Mesothelial cell of epicardium (in vitro differentiated cells): ENCODE measurements at regions not wholly inside any gene's neighbourhood (a gene's known extent, or its start where the extent isn't known, plus 50 kb on each side); places are given as distances from the start of the nearest gene placed in this dataset.

Experiments used
- DNase-seq, 2 experiments: peaks; one replicate each; pipeline ENCODE4 v3.0.0; 2021; ENCODE audit warnings: low spot score in 2 of 2; ENCODE audit not compliant: unreplicated experiment in 2 of 2
- H3K27ac Mint-ChIP-seq: 2 replicates; pipeline ENCODE4 v1.8.0; 2021; ENCODE audit warnings: mixed read lengths
- H3K27me3 Mint-ChIP-seq: 2 replicates; pipeline ENCODE4 v1.8.0; 2021; ENCODE audit warnings: low read depth, mixed read lengths
- H3K36me3 Mint-ChIP-seq: 2 replicates; pipeline ENCODE4 v1.8.0; 2021; ENCODE audit warnings: mixed read lengths
- H3K4me1 Mint-ChIP-seq: 2 replicates; pipeline ENCODE4 v1.8.0; 2021; ENCODE audit warnings: mixed read lengths
- H3K4me3 Mint-ChIP-seq: 2 replicates; pipeline ENCODE4 v1.8.0; 2021; ENCODE audit warnings: mild to moderate bottlenecking, moderate library complexity, mixed read lengths
- H3K9me3 Mint-ChIP-seq: 2 replicates; pipeline ENCODE4 v1.8.0; 2021; ENCODE audit warnings: mixed read lengths
- TF ChIP-seq, protein P1 (sequence below): fragments of 200-600 bp; sonication (generic); IDR thresholded peaks from one replicate; pipeline ENCODE4 v1.5.0; 2021; ENCODE audit warnings: antibody characterized with exemption; ENCODE audit not compliant: unreplicated experiment

DNA sequence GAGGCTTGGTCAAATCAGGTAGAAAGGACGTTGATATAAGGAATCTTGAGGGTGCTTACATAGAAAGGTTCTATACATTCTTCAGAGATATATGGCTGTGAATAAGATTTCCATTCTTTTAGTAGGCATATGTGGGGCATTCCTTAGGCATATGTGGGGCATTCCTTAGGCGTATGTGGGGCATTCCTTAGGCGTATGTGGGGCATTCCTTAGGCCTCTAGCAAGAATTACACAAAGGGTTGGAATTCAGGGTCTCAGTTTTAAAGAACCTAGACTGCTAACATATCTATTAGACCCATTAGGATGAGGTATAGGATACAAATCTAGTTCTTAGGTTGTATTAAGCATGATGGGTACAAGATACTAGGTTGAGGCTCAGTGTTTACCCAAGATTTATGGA lies 607.8 kb downstream of the SI start:
- H3K36me3 Mint-ChIP-seq: peaks cover 3% of the 10 kb centered on the region
- peaks cover 42% of the 10 kb centered on the region for H3K9me3 Mint-ChIP-seq
- TF ChIP-seq, protein P1, sequence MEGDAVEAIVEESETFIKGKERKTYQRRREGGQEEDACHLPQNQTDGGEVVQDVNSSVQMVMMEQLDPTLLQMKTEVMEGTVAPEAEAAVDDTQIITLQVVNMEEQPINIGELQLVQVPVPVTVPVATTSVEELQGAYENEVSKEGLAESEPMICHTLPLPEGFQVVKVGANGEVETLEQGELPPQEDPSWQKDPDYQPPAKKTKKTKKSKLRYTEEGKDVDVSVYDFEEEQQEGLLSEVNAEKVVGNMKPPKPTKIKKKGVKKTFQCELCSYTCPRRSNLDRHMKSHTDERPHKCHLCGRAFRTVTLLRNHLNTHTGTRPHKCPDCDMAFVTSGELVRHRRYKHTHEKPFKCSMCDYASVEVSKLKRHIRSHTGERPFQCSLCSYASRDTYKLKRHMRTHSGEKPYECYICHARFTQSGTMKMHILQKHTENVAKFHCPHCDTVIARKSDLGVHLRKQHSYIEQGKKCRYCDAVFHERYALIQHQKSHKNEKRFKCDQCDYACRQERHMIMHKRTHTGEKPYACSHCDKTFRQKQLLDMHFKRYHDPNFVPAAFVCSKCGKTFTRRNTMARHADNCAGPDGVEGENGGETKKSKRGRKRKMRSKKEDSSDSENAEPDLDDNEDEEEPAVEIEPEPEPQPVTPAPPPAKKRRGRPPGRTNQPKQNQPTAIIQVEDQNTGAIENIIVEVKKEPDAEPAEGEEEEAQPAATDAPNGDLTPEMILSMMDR: no peak
- no peaks in the 10 kb centered on the region for H3K27me3 Mint-ChIP-seq
- H3K4me1 Mint-ChIP-seq: no peaks in the 10 kb centered on the region
- H3K4me3 Mint-ChIP-seq: no peak overlapping the region
- H3K27ac Mint-ChIP-seq: no peak overlapping the region
- no peak for DNase-seq

DNA sequence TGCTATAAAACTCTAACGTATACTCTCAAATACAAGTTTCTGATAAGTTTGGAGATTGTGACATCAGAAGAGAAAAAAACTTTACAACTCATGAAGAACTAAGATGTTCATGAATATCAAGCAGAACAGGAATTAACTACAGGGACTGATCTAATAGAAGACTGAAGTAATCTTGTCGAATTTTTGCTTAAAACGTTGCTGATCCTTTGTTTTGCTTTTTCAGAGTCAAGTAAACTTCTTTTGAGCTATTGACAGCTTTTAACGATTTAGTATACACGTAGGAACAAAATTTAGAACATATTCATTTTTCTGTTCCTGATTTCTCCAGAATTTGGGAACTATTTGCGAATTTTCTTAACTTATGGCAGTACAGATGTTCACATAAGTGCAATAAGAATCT lies 610.2 kb downstream of the SI start:
- H3K36me3 Mint-ChIP-seq: peaks cover 3% of the 10 kb centered on the region
- DNase-seq: no peak
- no peaks in the 10 kb centered on the region for H3K4me1 Mint-ChIP-seq
- H3K9me3 Mint-ChIP-seq: peaks cover 42% of the 10 kb centered on the region
- H3K27ac Mint-ChIP-seq: no peak overlapping the region
- no peaks in the 10 kb centered on the region for H3K27me3 Mint-ChIP-seq
- no peak overlapping the region for H3K4me3 Mint-ChIP-seq
- TF ChIP-seq, protein P1: no peak

DNA sequence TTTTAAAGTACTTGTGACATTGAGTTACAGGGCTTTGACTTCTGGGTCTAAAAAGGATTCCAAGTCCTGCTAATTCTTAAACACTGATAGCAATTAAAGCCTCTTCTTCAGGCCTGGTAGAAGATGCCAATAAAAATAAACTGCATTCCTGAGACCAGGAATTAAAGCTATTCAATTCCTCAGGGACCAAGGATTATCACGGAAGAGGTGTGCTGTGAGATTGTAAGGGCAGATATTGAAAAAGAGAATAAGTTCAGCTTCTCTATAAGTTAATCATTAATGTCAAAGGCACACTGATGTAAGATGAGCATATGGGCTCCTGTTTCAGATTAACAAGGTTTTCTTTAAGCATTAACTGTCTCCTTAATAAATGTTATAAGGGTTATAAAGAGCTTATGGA lies 611.3 kb downstream of the SI start:
- no peaks in the 10 kb centered on the region for H3K4me1 Mint-ChIP-seq
- TF ChIP-seq, protein P1: no peak
- no peak for DNase-seq
- H3K27ac Mint-ChIP-seq: no peak overlapping the region
- no peaks in the 10 kb centered on the region for H3K27me3 Mint-ChIP-seq
- H3K36me3 Mint-ChIP-seq: peaks cover 3% of the 10 kb centered on the region
- H3K9me3 Mint-ChIP-seq: peaks cover 47% of the 10 kb centered on the region
- no peak overlapping the region for H3K4me3 Mint-ChIP-seq

DNA sequence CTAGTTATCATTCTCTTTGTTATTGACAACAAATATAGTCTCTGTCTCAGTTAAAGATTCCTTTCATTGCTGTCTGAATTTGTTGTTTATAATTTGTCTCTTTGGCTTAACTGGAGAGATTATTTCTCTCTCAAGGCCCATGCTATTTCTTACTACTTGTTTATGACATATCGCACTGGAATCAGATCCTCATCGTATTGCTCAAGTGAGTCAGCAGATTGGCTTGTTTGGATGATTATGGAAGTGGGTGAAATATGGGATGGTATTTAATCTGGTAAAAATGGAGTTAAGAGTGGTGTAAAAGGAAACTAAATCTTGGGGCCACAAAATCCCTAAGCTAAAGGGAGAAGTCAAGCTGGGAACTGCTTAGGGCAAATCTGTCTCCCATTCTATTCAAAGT lies 613.1 kb downstream of the SI start:
- no peaks in the 10 kb centered on the region for H3K4me1 Mint-ChIP-seq
- TF ChIP-seq, protein P1: no peak
- DNase-seq: no peak
- H3K4me3 Mint-ChIP-seq: no peak overlapping the region
- H3K9me3 Mint-ChIP-seq: peaks cover 43% of the 10 kb centered on the region
- peaks cover 3% of the 10 kb centered on the region for H3K36me3 Mint-ChIP-seq
- H3K27me3 Mint-ChIP-seq: no peaks in the 10 kb centered on the region
- no peak overlapping the region for H3K27ac Mint-ChIP-seq

DNA sequence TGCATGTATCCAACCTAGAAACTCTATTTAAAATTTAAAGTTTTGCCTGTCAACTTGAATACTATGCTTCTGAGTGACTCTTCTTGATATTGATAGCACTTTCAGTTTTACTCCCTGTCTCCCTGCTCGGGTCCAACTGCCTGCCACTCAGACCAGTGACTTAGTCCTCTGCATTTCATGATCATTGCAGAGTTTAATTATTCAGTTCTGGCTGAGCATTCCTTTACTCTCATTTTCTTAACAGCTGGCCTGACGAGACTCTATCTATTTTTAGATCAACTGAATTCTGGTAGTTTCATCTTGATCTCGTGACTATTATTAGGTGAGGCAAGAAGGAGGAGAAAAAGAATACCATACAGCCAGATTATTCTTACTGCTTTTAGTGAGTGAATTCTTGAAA lies 617.4 kb downstream of the SI start:
- no peak for DNase-seq
- Mint-ChIP-seq H3K27me3 (no peaks in the 10 kb centered on the region), H3K36me3 (no peaks in the 10 kb centered on the region), H3K4me1 (no peaks in the 10 kb centered on the region), H3K4me3 (no peak overlapping the region), H3K27ac (no peak overlapping the region), H3K9me3 (peaks cover 10% of the 10 kb centered on the region)
- TF ChIP-seq, protein P1: no peak

DNA sequence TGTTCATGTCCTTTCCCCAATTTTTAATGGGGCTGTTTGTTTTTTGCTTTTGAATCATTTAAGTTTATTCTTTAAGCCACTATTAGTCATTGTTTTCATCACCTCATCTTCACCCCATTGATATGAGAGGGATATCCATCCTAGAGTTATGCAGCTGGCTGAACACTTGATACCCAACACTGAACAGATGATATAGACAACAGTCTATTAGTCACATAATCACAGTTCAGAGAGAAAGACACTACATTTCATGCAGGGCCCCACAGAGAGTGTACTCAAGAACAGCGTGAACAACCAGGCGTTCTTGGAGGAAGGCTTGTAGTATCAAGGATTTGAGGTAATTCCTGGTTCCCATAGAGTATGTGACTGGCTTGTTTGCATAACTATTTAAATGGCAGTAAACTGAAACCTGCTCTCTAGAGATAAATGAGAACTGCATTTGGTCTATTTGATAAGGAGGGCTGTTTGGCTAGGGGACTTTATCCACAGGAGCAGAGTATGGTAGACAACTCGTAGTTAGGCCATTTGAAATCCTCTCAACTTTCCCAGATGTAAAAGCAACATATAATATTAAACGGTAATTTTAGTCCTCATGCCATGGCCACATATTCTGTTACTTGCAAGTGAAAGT lies 618.7 kb downstream of the SI start:
- no peak overlapping the region for H3K27ac Mint-ChIP-seq
- H3K9me3 Mint-ChIP-seq: peaks cover 10% of the 10 kb centered on the region
- TF ChIP-seq, protein P1: no peak

More for the DNA sequence above, 618.7 kb downstream of the SI start:
- DNase-seq: no peak
- Mint-ChIP-seq H3K4me3 (no peak overlapping the region), H3K4me1 (no peaks in the 10 kb centered on the region), H3K27me3 (no peaks in the 10 kb centered on the region), H3K36me3 (no peaks in the 10 kb centered on the region)
